MM.1S (cell line): ENCODE measurements at regions not wholly inside any gene's neighbourhood (a gene's known extent, or its start where the extent isn't known, plus 50 kb on each side); places are given as distances from the start of the nearest gene placed in this dataset.

Source experiments
- CTCF ChIP-seq: fragments of 300-600 bp; sonication (generic); IDR thresholded peaks from 2 replicates; pipeline ENCODE4 v1.5.1; 2016; ENCODE audit warnings: antibody characterized with exemption, low read length, mixed read lengths
- EZH2 ChIP-seq: fragments of 300-600 bp; sonication (generic); optimal IDR thresholded peaks from 2 replicates; pipeline ENCODE3; 2017; ENCODE audit warnings: low read depth, mild to moderate bottlenecking, antibody characterized with exemption, low read length, mixed read lengths
- EZH2phosphoT487 ChIP-seq: fragments of 300-600 bp; sonication (generic); IDR thresholded peaks from 2 replicates; pipeline ENCODE4 v1.6.1; 2018; ENCODE audit warnings: antibody characterized with exemption, low read length

GRCh38 chr3:193039058-193039457 lies 121.4 kb upstream of the MB21D2 start:
- TF ChIP-seq CTCF (no peak), EZH2 (no peak), EZH2phosphoT487 (no peak)
